ENCODE measurements at regions not wholly inside any gene's neighbourhood (a gene's known extent, or its start where the extent isn't known, plus 50 kb on each side); places are given as distances from the start of the nearest gene placed in this dataset.

DNA sequence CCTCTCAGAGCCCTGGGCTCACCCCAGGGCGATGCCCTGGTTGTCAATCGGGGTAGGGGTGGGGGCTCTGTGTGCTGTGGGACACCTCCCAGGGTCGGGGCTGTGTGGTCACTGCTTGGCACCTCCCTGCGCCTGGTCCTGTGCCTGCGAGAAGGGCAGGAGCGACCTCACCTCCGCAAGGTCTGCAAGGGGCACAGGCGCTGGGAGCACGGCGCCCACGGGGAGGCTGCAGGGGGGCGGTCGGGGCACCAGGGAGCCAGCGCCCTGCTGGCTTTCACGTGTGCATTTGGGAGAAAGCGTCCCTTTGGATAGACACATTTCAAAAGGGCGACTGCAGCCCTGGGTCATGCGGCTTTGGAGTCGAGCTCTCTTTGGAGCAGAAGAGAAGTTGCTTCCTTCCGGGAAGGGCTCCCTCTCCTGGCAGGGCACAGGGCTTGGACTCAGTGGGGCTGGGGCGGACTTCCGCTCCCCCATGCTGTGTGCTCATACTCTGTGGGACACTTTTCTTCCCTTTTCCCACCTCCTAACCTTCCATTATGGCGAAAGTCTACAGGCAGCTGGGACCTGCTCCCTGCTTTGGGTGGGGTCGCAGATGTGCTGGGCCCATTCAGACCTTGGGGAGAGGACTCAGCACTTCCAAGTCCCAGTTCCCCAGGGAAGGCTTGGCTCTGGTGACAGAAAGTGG, 52.9 kb upstream of the SLC28A3 start:
- no peak for DNase-seq (ENCODE audit: low spot score)

DNA sequence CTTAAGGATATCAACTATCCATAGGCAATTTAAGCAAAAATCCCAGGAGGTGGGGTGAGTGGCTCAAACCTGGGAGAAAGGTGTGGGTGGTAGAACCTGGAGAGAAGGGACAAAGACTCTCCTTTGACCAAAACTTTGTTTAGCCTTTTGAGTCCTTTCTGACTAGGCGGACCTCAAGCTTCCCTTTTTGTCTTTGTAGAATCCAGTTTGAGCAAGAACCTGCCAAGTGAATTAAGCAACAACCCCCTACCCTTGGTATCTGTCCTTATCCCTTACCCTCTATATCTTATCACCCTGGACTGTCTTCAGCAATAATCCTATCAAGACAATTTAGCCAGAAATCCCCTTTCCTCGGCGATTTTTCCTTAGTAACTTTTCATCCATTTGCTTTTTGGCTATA, 53.5 kb upstream of the SLC28A3 start:
- no peak for DNase-seq (ENCODE audit: low spot score)

- peak; percentile 84 for DNase-seq (ENCODE audit: low spot score)
These were observed 56.7 kb upstream of the SLC28A3 start for GRCh38 chr9:84397151-84397728.

DNA sequence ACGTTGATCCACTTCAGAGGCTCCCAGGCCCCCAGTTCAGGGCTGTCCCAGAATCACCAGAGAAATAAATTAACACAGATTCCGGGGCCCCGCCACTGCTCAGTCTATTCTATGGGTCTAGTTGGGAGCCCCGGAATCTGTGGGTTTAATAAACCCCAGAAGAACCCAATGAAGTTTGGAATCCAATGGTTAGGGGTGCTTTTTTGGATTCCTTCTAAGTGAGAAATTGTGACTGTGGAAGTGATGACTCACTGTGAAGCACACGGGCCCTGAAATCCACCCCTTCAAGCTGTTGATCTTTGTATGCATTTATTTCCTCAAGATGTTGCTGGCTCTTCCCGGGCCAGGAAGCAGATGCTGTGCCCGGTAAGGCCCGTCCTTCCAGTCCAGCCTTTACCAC, 57.3 kb upstream of the SLC28A3 start:
- DNase-seq (ENCODE audit: low spot score) = peak; percentile 46

DNA sequence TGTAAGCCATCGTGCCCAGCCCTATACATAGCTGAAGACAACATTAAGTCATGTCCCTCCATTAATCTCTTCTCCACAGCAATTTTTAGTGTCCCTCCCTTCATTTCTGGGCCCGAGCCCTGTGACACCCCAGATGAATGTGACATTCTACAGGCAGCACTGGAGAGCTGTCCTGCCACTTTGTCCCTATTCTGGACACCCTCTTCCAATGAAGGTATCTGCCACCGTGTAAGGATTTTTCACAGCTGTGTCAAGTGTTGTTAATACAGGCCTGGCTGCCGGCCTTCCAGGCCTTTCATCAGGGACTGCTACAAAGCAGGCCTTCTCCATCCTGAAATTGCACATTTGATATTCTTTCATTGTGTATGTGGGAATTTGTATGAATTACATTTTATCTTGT, 62.0 kb upstream of the SLC28A3 start:
- no peak for DNase-seq (ENCODE audit: low spot score)

DNA sequence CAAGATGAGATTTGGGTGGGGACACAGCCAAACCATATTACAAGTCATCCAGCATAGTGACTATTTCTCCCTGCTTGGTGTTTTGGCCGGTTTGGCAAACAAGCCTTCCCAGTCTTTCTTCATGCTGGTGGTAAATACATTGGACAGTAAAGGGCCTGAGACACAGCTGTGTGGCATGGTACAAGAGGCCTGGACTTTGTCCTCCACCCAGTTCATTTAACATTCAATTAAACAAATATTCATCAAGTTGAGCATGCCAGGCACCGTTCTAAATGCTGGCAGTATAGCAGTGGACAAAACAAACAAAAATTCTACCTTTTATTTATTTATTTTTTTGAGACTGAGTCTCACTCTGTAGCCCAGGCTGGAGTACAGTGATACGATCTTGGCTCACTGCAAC, 62.7 kb upstream of the SLC28A3 start:
- no peak for DNase-seq (ENCODE audit: low spot score)

DNA sequence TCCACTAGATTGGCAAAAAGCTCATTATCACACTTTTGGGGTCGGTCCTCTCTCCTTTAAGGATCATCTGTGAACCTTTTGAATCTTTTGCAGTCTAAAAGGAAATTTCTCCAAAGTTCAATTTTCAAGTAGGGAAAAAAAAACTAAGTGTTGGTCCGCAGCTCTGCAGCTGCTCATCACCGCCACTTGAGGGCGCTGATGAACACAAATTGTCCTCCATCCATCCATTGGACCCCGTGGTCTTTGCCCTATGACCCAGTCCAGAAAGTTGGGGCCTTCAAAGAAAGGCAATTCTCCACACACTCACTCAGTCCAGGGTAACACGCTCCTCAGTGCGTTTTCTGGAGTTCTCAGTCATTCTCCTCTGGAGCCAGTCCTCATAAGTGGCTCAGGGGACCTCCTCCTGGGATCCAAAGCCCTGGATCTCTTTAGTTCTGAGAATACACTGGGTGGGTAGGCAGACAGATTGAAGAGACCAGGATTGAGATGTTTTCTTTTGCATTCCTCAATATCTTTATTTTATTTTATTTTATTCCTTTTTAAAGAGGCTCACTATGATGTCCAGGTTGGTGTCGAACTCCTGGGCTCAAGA, 63.6 kb upstream of the SLC28A3 start:
- no peak for DNase-seq (ENCODE audit: low spot score)

GRCh38 chr9:84405667-84406066, 65.1 kb upstream of the SLC28A3 start:
- no peak for DNase-seq (ENCODE audit: low spot score)

DNA sequence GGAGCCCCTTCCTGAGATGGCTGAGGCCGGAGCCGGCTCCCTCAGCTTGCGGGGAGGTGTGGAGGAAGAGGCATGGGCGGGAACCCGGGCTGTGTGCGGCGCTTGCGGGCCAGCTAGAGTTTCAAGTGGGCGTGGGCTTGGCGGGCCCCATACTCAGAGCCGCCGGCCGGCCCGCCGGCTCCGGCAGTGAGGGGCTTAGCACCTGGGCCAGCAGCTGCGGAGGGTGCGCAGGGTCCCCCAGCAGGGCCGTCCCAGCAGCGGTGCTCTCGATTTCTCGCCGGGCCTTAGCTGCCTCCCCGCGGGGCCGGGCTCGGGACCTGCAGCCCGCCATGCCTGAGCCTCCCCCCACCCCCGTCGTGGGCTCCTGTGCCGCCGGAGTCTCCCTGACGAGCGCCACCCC, 67.9 kb upstream of the SLC28A3 start:
- DNase-seq (ENCODE audit: low spot score) = no peak

- no peak for DNase-seq (ENCODE audit: low spot score)
These were observed 71.2 kb upstream of the SLC28A3 start for GRCh38 chr9:84411683-84412267.

GRCh38 chr9:84412654-84413053, 72.1 kb upstream of the SLC28A3 start:
- no peak for DNase-seq (ENCODE audit: low spot score)

DNA sequence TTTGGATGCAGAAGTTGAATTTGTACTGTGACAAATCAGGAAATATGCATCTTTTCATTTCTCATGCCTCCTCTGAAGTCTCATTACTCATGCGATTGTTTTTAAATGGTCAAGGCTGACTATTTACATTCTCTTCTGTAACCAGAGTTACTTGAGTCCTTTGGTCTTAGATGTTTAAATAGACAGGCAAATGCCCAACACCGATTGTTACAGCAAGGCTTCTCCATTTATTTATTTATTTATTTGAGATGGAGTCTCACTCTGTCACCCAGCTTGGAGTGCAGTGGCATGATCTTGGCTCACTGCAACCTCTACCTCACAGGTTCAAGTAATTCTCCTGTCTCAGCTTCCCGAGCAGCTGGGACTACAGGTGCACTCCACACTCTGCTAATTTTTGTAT, 72.7 kb upstream of the SLC28A3 start:
- no peak for DNase-seq (ENCODE audit: low spot score)

DNA sequence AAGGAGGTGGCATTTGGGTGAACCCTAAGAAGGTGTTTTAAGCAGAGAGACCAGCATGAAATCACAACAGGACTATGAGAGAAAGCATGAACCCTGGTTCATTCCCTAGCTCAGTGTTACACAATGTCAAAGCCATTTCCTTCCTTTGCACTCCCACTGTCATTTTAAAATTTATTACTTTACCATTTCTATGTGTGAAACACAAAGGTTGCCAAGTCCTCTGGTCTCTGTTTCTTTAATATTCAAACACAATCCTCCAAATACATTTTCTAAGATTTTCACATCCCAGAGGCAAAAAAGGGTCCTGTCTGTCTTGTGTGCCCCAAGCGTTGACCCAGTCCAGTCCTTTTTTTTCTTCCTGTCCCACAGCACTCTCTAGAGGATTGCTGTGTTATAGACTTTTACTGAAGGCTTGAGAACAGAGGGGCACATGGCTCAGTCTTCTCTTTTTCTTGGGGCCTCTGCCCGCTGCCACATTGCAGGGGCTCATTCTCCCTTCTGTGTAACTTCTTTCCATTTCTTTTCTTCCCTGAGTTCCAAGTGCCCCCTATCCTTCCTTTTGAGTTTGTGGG, 78.6 kb upstream of the SLC28A3 start:
- DNase-seq (ENCODE audit: low spot score) = peak; percentile 19

- no peak for DNase-seq (ENCODE audit: low spot score)
These were observed 84.4 kb upstream of the SLC28A3 start for GRCh38 chr9:84424931-84425330.

DNA sequence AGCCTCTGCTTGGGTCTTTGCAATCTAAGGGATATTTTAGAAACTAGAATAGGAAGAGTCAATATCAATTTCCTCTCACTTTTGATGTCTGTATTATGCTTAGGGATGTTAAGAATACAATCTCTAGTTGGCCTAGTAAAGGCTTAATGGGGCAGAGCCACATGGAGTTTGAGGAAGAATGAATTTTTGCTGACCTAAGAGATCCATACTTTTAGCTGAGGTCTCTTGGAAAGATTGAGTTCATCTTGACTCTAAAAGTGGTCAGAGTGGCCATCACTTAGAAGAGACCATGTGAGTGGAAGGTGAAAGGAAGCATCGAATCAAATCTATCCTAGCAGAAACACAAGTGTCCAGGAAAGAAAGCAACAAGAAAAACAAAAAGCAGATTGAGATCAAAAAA, 92.2 kb upstream of the SLC28A3 start:
- no peak for DNase-seq (ENCODE audit: low spot score)

DNA sequence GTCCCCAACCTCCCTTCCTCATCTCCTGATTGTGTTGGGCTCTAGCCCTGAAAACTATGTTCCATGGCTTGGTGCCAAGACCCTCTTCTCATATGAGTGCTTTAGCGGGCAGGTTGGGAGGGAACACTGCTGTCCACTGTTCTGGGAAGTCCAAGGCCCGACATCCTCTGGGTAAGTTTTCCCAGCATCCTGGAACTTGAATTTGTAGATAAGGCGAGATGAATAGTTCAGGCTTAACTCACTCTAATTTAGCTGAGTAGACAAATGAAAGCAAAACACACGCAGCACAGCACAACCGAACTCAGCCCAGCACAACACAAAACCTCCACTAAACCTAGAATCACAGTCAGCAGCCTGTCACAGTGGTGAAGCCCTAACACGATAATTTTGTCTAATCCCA, 95.3 kb upstream of the SLC28A3 start:
- DNase-seq (ENCODE audit: low spot score) = no peak

- peak; percentile 59 for DNase-seq (ENCODE audit: low spot score)
These were observed 96.0 kb upstream of the SLC28A3 start for GRCh38 chr9:84436386-84437109.

GRCh38 chr9:84438391-84438790, 97.8 kb upstream of the SLC28A3 start:
- DNase-seq (ENCODE audit: low spot score) = no peak

- DNase-seq (ENCODE audit: low spot score) = peak; percentile 28
These were observed 98.7 kb upstream of the SLC28A3 start for GRCh38 chr9:84439250-84439649.

- no peak for DNase-seq (ENCODE audit: low spot score)
These were observed 102.2 kb upstream of the SLC28A3 start for GRCh38 chr9:84442712-84443111.

- DNase-seq (ENCODE audit: low spot score) = no peak
These were observed 105.2 kb upstream of the SLC28A3 start for GRCh38 chr9:84445737-84446136.

- DNase-seq (ENCODE audit: low spot score) = no peak
These were observed 106.7 kb upstream of the SLC28A3 start for GRCh38 chr9:84447305-84447704.

All from umbilical cord (tissue), 1 donor.